GM12878 (cell line): ENCODE measurements at regions not wholly inside any gene's neighbourhood (a gene's known extent, or its start where the extent isn't known, plus 50 kb on each side); places are given as distances from the start of the nearest gene placed in this dataset.

Experiments used
- ATAC-seq: fragments of 200-7000 bp; cut with Tn5 transposase; 3 replicates; pipeline ENCODE4 v1.9.1; 2020; ENCODE audit warnings: mild to moderate bottlenecking, moderate library complexity
- BruUV-seq: library from RNA; stranded (reverse); fragments of 400-500 nt; replicated peaks from 2 replicates; lab custom pipeline; 2021; lab: Mats Ljungman, UMichigan
- CTCF ChIA-PET: fragments of 300-600 bp; sonication (Branson Sonifier 250); formaldehyde crosslinking; extraction: SDS; loops from one replicate; lab custom pipeline; 2021; ENCODE audit warnings: inconsistent platforms; lab: Yijun Ruan, JAX
- POLR2A ChIA-PET: fragments of 350-600 bp; formaldehyde crosslinking; extraction: SDS; loops from one replicate; lab custom pipeline; 2021; ENCODE audit warnings: inconsistent platforms; lab: Charles Lee
- RAD21 ChIA-PET: fragments of 300-600 bp; sonication (Branson Sonifier 250); formaldehyde crosslinking; loops from one replicate; lab custom pipeline; 2023; ENCODE audit warnings: antibody characterized with exemption; ENCODE audit not compliant: unreplicated experiment; lab: Charles Lee
- SMC1A ChIA-PET: fragments of 300-600 bp; sonication (Branson Sonifier 250); formaldehyde crosslinking; loops from one replicate; lab custom pipeline; 2023; ENCODE audit not compliant: unreplicated experiment, uncharacterized antibody; lab: Charles Lee
- DNase-seq: peaks from one replicate; pipeline ENCODE4 v3.0.0-alpha.2; 2011; ENCODE audit warnings: low read depth, low spot score
- FAIRE-seq: peaks from 3 replicates; lab custom pipeline; 2011; peaks lifted over from hg19 to GRCh38; lab: Jason Lieb, UNC
- H2AFZ ChIP-seq: 2 replicates; pipeline ENCODE4 v1.6.0; 2011; ENCODE audit warnings: low read depth, low read length, control low read depth; ENCODE audit not compliant: control insufficient read depth
- H3K27ac ChIP-seq: 2 replicates; pipeline ENCODE4 v1.5.1; 2011; ENCODE audit warnings: control low read depth; ENCODE audit not compliant: control insufficient read depth, insufficient read depth
- H3K27me3 ChIP-seq, 2 experiments: replicated peaks in 1 of 2; 2 replicates each; pipeline versions ENCODE4 v1.6.0 to v1.6.1; 2011; ENCODE audit warnings: low read length in 1 of 2; ENCODE audit not compliant: control insufficient read depth in 2 of 2, insufficient read depth in 2 of 2
- H3K36me3 ChIP-seq, 2 experiments: 2 replicates each; pipeline ENCODE4 v1.5.1; 2011; ENCODE audit warnings: low read length in 1 of 2; ENCODE audit not compliant: control insufficient read depth in 2 of 2, insufficient read depth in 2 of 2
- H3K4me1 ChIP-seq: 2 replicates; pipeline ENCODE4 v1.6.1; 2011; ENCODE audit warnings: mild to moderate bottlenecking, low read length, moderate library complexity, mixed read lengths; ENCODE audit not compliant: control insufficient read depth, insufficient read depth
- H3K4me2 ChIP-seq: 2 replicates; pipeline ENCODE4 v1.6.0; 2011; ENCODE audit warnings: control low read depth; ENCODE audit not compliant: control insufficient read depth, insufficient read depth
- H3K4me3 ChIP-seq: fragments of 200-600 bp; sonication (generic); 2 replicates; pipeline ENCODE4 v1.5.1; 2016
- H3K79me2 ChIP-seq: 2 replicates; pipeline ENCODE4 v1.6.0; 2011; ENCODE audit warnings: low read length; ENCODE audit not compliant: control insufficient read depth, insufficient read depth
- H3K9ac ChIP-seq: 2 replicates; pipeline ENCODE4 v1.8.0; 2011; ENCODE audit warnings: low read length, control low read depth, mixed read lengths; ENCODE audit not compliant: control insufficient read depth, insufficient read depth
- H3K9me3 ChIP-seq: replicated peaks from 3 replicates; pipeline ENCODE4 v1.5.1; 2011; ENCODE audit warnings: mild to moderate bottlenecking, low read length; ENCODE audit not compliant: control insufficient read depth, insufficient read depth
- H4K20me1 ChIP-seq: 2 replicates; pipeline ENCODE4 v1.6.0; 2011; ENCODE audit not compliant: control insufficient read depth, insufficient read depth
- BCL11A ChIP-seq: IDR thresholded peaks from 2 replicates; pipeline ENCODE4 v1.6.1; 2011; ENCODE audit warnings: low read depth, low read length
- CHD4 ChIP-seq: fragments of 200-600 bp; sonication (generic); IDR thresholded peaks from 2 replicates; pipeline ENCODE4 v1.6.1; 2016; ENCODE audit warnings: mild to moderate bottlenecking
- EP300 ChIP-seq, 2 experiments: fragments of 150-350 bp in 1 of 2; IDR thresholded peaks; 2 replicates each; pipeline ENCODE4 v1.6.1; 2011 to 2012; ENCODE audit warnings: low read depth in 2 of 2, low read length in 2 of 2, borderline replicate concordance in 1 of 2, improper control_type of control experiment in 1 of 2, inconsistent platforms in 1 of 2; ENCODE audit not compliant: control insufficient read depth in 1 of 2
- HDAC2 ChIP-seq: fragments of 200-600 bp; sonication (generic); IDR thresholded peaks from 2 replicates; pipeline ENCODE4 v1.6.1; 2017
- IKZF2 ChIP-seq, 2 experiments: fragments of 450-650 bp; IDR thresholded peaks; 2 replicates each; pipeline ENCODE4 v1.6.1; 2017; ENCODE audit warnings: mild to moderate bottlenecking in 2 of 2, moderate library complexity in 2 of 2
- RELA ChIP-seq: fragments of 450-650 bp; IDR thresholded peaks from 2 replicates; pipeline ENCODE4 v1.8.0; 2014; ENCODE audit warnings: borderline replicate concordance; ENCODE audit not compliant: partially characterized antibody
- TCF7 ChIP-seq: IDR thresholded peaks from 2 replicates; pipeline ENCODE4 v1.6.1; 2014; ENCODE audit warnings: antibody characterized with exemption, borderline replicate concordance
- ZBED1 ChIP-seq: IDR thresholded peaks from 2 replicates; pipeline ENCODE4 v1.6.1; 2016; ENCODE audit warnings: borderline replicate concordance
- WGBS: methylation state at CpG from one replicate; pipeline ENCODE4 v1.1.6; 2016; ENCODE audit warnings: low lambda C conversion rate; ENCODE audit not compliant: insufficient replicate concordance, insufficient coverage; ENCODE audit errors: missing lambda C conversion rate; 5-methylcytosine and 5-hydroxymethylcytosine counted together
- in situ Hi-C: fragments of 300-500 bp; cut with MboI; formaldehyde crosslinking; loops from 9 replicates; pipeline ENCODE4 v1.14.3; 2018; ENCODE audit warnings: mixed read lengths
- intact Hi-C: fragments of 100-400 bp; cut with micrococcal nuclease; formaldehyde crosslinking; loops from one replicate; pipeline ENCODE4 v1.14.2; 2022; ENCODE audit not compliant: unreplicated experiment
- TF ChIP-seq, protein P1 (sequence below): fragments of 450-650 bp; IDR thresholded peaks from 2 replicates; pipeline ENCODE4 v1.6.1; 2016; ENCODE audit warnings: mild to moderate bottlenecking, moderate library complexity, borderline replicate concordance
- TF ChIP-seq, protein P2 (sequence below): IDR thresholded peaks from 2 replicates; pipeline ENCODE4 v1.6.1; 2011; ENCODE audit warnings: borderline replicate concordance, low read depth, mild to moderate bottlenecking, moderate library complexity, low read length; ENCODE audit not compliant: insufficient read depth, poor library complexity, severe bottlenecking
- TF ChIP-seq, protein P3 (sequence below): fragments of 450-650 bp; conservative IDR thresholded peaks from 2 replicates; pipeline ENCODE4 v1.6.1; 2017; ENCODE audit warnings: mild to moderate bottlenecking, moderate library complexity
- TF ChIP-seq, protein P4 (sequence below): fragments of 450-650 bp; IDR thresholded peaks from 2 replicates; pipeline ENCODE4 v1.6.1; 2017; ENCODE audit warnings: mild to moderate bottlenecking, moderate library complexity
- TF ChIP-seq, protein P5 (sequence below): IDR thresholded peaks from 2 replicates; pipeline ENCODE4 v1.6.1; 2012; ENCODE audit warnings: low read depth, low read length, improper control_type of control experiment

DNA sequence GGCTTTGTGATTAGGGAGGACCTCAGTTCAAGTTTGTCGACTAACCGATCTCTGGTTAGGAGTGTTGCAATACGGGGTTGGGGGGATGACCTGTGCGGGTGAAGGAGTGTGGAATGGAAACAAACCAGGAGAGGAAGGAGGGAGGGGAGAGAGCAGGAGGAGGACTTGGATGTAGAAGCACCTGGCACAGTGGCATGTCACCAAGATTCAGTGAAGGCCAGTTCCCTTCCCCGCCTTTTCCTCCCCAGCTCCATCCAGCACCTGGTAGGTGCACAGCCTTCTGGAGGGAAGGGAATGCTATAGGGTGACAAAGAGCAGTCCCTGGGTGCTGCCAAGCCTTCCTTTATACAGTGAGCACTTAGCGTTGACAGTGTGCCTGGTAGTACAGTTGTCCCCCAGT lies 107.4 kb upstream of the CRHR1 start:
- Histone ChIP-seq H3K36me3 (no peaks in the 10 kb centered on the region), H3K4me1 (no peaks in the 10 kb centered on the region), H3K9ac (no peak overlapping the region), H3K4me2 (no peak overlapping the region), H3K9me3 (no peaks in the 10 kb centered on the region), H2AFZ (no peak overlapping the region), H3K79me2 (no peaks in the 10 kb centered on the region), H3K27ac (no peak overlapping the region), H4K20me1 (no peaks in the 10 kb centered on the region), H3K4me3 (no peak overlapping the region), H3K27me3 (no peaks in the 10 kb centered on the region; a peak in 1 of 4 replicates)
- ChIA-PET RAD21 (interaction anchor here (0.6 kb wide), 1 partner anchor 19 kb away, joined by 3 read pairs; no protein-coding TSS in a partner anchor), CTCF (no interaction called here), POLR2A (no interaction called here), SMC1A (no interaction called here)
- intact Hi-C loops (no loop called here), in situ Hi-C loops (no loop called here)
- WGBS, result 64% methylated on average over 6 of the region's 6 CpGs
- BruUV-seq, result no TSS peak
- ATAC-seq (no peak), FAIRE-seq (no peak), DNase-seq (no peak)
- TF ChIP-seq EP300 (IDR thresholded peaks at IDR 0.05; ENCODE audit: borderline replicate concordance in 1 of 2, control insufficient read depth in 1 of 2, low read depth in 2 of 2, low read length in 2 of 2) (no peak), TCF7 (no peak), BCL11A (no peak), ZBED1 (no peak), CHD4 (no peak), HDAC2 (no peak), IKZF2 (IDR thresholded peaks at IDR 0.05) (no peak), RELA (no peak)
- TF ChIP-seq, protein P1, sequence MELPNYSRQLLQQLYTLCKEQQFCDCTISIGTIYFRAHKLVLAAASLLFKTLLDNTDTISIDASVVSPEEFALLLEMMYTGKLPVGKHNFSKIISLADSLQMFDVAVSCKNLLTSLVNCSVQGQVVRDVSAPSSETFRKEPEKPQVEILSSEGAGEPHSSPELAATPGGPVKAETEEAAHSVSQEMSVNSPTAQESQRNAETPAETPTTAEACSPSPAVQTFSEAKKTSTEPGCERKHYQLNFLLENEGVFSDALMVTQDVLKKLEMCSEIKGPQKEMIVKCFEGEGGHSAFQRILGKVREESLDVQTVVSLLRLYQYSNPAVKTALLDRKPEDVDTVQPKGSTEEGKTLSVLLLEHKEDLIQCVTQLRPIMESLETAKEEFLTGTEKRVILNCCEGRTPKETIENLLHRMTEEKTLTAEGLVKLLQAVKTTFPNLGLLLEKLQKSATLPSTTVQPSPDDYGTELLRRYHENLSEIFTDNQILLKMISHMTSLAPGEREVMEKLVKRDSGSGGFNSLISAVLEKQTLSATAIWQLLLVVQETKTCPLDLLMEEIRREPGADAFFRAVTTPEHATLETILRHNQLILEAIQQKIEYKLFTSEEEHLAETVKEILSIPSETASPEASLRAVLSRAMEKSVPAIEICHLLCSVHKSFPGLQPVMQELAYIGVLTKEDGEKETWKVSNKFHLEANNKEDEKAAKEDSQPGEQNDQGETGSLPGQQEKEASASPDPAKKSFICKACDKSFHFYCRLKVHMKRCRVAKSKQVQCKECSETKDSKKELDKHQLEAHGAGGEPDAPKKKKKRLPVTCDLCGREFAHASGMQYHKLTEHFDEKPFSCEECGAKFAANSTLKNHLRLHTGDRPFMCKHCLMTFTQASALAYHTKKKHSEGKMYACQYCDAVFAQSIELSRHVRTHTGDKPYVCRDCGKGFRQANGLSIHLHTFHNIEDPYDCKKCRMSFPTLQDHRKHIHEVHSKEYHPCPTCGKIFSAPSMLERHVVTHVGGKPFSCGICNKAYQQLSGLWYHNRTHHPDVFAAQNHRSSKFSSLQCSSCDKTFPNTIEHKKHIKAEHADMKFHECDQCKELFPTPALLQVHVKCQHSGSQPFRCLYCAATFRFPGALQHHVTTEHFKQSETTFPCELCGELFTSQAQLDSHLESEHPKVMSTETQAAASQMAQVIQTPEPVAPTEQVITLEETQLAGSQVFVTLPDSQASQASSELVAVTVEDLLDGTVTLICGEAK, result no peak
- TF ChIP-seq, protein P2, sequence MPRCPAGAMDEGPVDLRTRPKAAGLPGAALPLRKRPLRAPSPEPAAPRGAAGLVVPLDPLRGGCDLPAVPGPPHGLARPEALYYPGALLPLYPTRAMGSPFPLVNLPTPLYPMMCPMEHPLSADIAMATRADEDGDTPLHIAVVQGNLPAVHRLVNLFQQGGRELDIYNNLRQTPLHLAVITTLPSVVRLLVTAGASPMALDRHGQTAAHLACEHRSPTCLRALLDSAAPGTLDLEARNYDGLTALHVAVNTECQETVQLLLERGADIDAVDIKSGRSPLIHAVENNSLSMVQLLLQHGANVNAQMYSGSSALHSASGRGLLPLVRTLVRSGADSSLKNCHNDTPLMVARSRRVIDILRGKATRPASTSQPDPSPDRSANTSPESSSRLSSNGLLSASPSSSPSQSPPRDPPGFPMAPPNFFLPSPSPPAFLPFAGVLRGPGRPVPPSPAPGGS, result no peak
- TF ChIP-seq, protein P3, sequence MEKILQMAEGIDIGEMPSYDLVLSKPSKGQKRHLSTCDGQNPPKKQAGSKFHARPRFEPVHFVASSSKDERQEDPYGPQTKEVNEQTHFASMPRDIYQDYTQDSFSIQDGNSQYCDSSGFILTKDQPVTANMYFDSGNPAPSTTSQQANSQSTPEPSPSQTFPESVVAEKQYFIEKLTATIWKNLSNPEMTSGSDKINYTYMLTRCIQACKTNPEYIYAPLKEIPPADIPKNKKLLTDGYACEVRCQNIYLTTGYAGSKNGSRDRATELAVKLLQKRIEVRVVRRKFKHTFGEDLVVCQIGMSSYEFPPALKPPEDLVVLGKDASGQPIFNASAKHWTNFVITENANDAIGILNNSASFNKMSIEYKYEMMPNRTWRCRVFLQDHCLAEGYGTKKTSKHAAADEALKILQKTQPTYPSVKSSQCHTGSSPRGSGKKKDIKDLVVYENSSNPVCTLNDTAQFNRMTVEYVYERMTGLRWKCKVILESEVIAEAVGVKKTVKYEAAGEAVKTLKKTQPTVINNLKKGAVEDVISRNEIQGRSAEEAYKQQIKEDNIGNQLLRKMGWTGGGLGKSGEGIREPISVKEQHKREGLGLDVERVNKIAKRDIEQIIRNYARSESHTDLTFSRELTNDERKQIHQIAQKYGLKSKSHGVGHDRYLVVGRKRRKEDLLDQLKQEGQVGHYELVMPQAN, result no peak
- TF ChIP-seq, protein P4, sequence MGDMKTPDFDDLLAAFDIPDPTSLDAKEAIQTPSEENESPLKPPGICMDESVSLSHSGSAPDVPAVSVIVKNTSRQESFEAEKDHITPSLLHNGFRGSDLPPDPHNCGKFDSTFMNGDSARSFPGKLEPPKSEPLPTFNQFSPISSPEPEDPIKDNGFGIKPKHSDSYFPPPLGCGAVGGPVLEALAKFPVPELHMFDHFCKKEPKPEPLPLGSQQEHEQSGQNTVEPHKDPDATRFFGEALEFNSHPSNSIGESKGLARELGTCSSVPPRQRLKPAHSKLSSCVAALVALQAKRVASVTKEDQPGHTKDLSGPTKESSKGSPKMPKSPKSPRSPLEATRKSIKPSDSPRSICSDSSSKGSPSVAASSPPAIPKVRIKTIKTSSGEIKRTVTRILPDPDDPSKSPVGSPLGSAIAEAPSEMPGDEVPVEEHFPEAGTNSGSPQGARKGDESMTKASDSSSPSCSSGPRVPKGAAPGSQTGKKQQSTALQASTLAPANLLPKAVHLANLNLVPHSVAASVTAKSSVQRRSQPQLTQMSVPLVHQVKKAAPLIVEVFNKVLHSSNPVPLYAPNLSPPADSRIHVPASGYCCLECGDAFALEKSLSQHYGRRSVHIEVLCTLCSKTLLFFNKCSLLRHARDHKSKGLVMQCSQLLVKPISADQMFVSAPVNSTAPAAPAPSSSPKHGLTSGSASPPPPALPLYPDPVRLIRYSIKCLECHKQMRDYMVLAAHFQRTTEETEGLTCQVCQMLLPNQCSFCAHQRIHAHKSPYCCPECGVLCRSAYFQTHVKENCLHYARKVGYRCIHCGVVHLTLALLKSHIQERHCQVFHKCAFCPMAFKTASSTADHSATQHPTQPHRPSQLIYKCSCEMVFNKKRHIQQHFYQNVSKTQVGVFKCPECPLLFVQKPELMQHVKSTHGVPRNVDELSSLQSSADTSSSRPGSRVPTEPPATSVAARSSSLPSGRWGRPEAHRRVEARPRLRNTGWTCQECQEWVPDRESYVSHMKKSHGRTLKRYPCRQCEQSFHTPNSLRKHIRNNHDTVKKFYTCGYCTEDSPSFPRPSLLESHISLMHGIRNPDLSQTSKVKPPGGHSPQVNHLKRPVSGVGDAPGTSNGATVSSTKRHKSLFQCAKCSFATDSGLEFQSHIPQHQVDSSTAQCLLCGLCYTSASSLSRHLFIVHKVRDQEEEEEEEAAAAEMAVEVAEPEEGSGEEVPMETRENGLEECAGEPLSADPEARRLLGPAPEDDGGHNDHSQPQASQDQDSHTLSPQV, result no peak
- TF ChIP-seq, protein P5, sequence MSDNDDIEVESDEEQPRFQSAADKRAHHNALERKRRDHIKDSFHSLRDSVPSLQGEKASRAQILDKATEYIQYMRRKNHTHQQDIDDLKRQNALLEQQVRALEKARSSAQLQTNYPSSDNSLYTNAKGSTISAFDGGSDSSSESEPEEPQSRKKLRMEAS, result no peak
